Endothelial cell of umbilical vein (primary cell): ENCODE measurements at regions not wholly inside any gene's neighbourhood (a gene's known extent, or its start where the extent isn't known, plus 50 kb on each side); places are given as distances from the start of the nearest gene placed in this dataset.

Source experiments
- BruUV-seq: library from RNA; stranded (reverse); fragments of 400-500 nt; replicated peaks from 2 replicates; lab custom pipeline; 2021; lab: Mats Ljungman, UMichigan
- CTCF ChIA-PET: fragments of 300-600, 350-600 bp; sonication (Branson Sonifier 250); formaldehyde crosslinking; loops from one replicate; lab custom pipeline; 2021; ENCODE audit warnings: antibody characterized with exemption, inconsistent platforms; lab: Charles Lee
- POLR2A ChIA-PET: fragments of 300-600, 350-600 bp; sonication (Branson Sonifier 250); formaldehyde crosslinking; loops from one replicate; lab custom pipeline; 2021; ENCODE audit warnings: antibody characterized with exemption, inconsistent platforms; lab: Charles Lee
- DNase-seq: peaks from one replicate; pipeline ENCODE4 v3.0.0-alpha.2; 2011; ENCODE audit warnings: low read depth, low spot score
- FAIRE-seq: peaks from 2 replicates; lab custom pipeline; 2011; peaks lifted over from hg19 to GRCh38; lab: Jason Lieb, UNC
- H2AFZ ChIP-seq: 2 replicates; pipeline ENCODE4 v1.6.0; 2012; ENCODE audit warnings: low read depth, low read length, control low read depth, inconsistent platforms
- H3K27ac ChIP-seq: 2 replicates; pipeline ENCODE4 v1.5.1; 2011; ENCODE audit warnings: low read depth, mild to moderate bottlenecking, control low read depth, low read length, moderate library complexity; ENCODE audit not compliant: insufficient read depth
- H3K27me3 ChIP-seq, 2 experiments: 2 replicates each; pipeline versions ENCODE4 v1.6.0 to v1.6.1; 2011; ENCODE audit warnings: low read length in 2 of 2, mixed read lengths in 1 of 2; ENCODE audit not compliant: control insufficient read depth in 2 of 2, insufficient read depth in 2 of 2
- H3K36me3 ChIP-seq, 2 experiments: 2 replicates in 1 of 2; 3 replicates in 1 of 2; pipeline ENCODE4 v1.5.1; 2011; ENCODE audit warnings: low read length in 2 of 2, mild to moderate bottlenecking in 1 of 2, moderate library complexity in 1 of 2; ENCODE audit not compliant: control insufficient read depth in 2 of 2, insufficient read depth in 2 of 2; ENCODE audit errors: extremely low read depth in 1 of 2
- H3K4me1 ChIP-seq: 3 replicates; pipeline ENCODE4 v1.5.1; 2011; ENCODE audit warnings: mild to moderate bottlenecking, low read length; ENCODE audit not compliant: control insufficient read depth, insufficient read depth; ENCODE audit errors: extremely low read depth
- H3K4me2 ChIP-seq: 2 replicates; pipeline ENCODE4 v1.6.1; 2011; ENCODE audit warnings: low read length, control low read depth, mixed read lengths; ENCODE audit not compliant: insufficient read depth
- H3K4me3 ChIP-seq, 3 experiments: fragments of 200-600 bp in 1 of 3; sonication (generic), shearing (Covaris generic) in 1 of 3; replicated peaks in 1 of 3; 2 replicates each; pipeline ENCODE4 v1.5.1; 2011 to 2016; ENCODE audit warnings: control low read depth in 3 of 3, low read length in 3 of 3, mild to moderate bottlenecking in 2 of 3, inconsistent platforms in 1 of 3, low read depth in 1 of 3, moderate library complexity in 1 of 3; ENCODE audit not compliant: insufficient read depth in 1 of 3
- H3K79me2 ChIP-seq: 2 replicates; pipeline ENCODE4 v1.6.0; 2012; ENCODE audit warnings: low read length, inconsistent platforms; ENCODE audit not compliant: control insufficient read depth, insufficient read depth
- H3K9ac ChIP-seq: replicated peaks from 2 replicates; pipeline ENCODE3; 2011; ENCODE audit warnings: low read length, control low read depth; ENCODE audit not compliant: insufficient read depth; ENCODE audit errors: extremely low read depth
- H3K9me1 ChIP-seq: replicated peaks from 3 replicates; pipeline ENCODE4 v1.6.0; 2011; ENCODE audit warnings: mild to moderate bottlenecking, low read length; ENCODE audit not compliant: control insufficient read depth, insufficient read depth; ENCODE audit errors: extremely low read depth
- H3K9me3 ChIP-seq: replicated peaks from 2 replicates; pipeline ENCODE4 v1.5.1; 2012; ENCODE audit warnings: low read length, inconsistent platforms; ENCODE audit not compliant: control insufficient read depth, insufficient read depth
- H4K20me1 ChIP-seq: replicated peaks from 2 replicates; pipeline ENCODE3; 2011; ENCODE audit warnings: mild to moderate bottlenecking, low read length; ENCODE audit not compliant: control insufficient read depth, insufficient read depth; ENCODE audit errors: extremely low read depth
- EZH2 ChIP-seq: IDR thresholded peaks from 2 replicates; pipeline ENCODE4 v1.6.1; 2012; ENCODE audit warnings: borderline replicate concordance, low read depth, mild to moderate bottlenecking, moderate library complexity, low read length, inconsistent platforms; ENCODE audit not compliant: severe bottlenecking
- FOS ChIP-seq: IDR thresholded peaks from 2 replicates; pipeline ENCODE4 v1.6.1; 2011; ENCODE audit warnings: mild to moderate bottlenecking, low read length, moderate library complexity, borderline replicate concordance; ENCODE audit not compliant: insufficient read depth
- GATA2 ChIP-seq: IDR thresholded peaks from 2 replicates; pipeline ENCODE4 v1.7.0; 2011; ENCODE audit warnings: low read depth, mild to moderate bottlenecking, moderate library complexity, mixed read lengths, low read length; ENCODE audit not compliant: insufficient read length, insufficient read depth
- JUN ChIP-seq: IDR thresholded peaks from 2 replicates; pipeline ENCODE4 v1.6.1; 2011; ENCODE audit warnings: borderline replicate concordance, low read depth; ENCODE audit not compliant: insufficient read length, insufficient read depth
- MAX ChIP-seq: IDR thresholded peaks from 2 replicates; pipeline ENCODE4 v1.6.1; 2011; ENCODE audit not compliant: insufficient read depth, insufficient read length
- MYC ChIP-seq: IDR thresholded peaks from one replicate; pipeline ENCODE4 v1.6.1; 2011; ENCODE audit warnings: mild to moderate bottlenecking, low read depth, low read length
- POLR2A ChIP-seq: IDR thresholded peaks from 2 replicates; pipeline ENCODE4 v1.6.1; 2012; ENCODE audit warnings: low read depth, mild to moderate bottlenecking, control low read depth, low read length
- POLR2AphosphoS5 ChIP-seq: IDR thresholded peaks from 2 replicates; pipeline ENCODE4 v1.6.1; 2012; ENCODE audit warnings: low read depth, mild to moderate bottlenecking, control low read depth, low read length, moderate library complexity; ENCODE audit not compliant: insufficient read depth
- dilution Hi-C: fragments of 300-500 bp; cut with MboI; formaldehyde crosslinking; loops from one replicate; pipeline ENCODE4 v1.15.0; 2019; ENCODE audit warnings: low sequenced_read_pairs; ENCODE audit not compliant: extremely low pct_ligation_motif_present
- intact Hi-C: fragments of 100-400 bp; cut with micrococcal nuclease; formaldehyde crosslinking; loops from one replicate; pipeline ENCODE4 v1.10.0; 2022

- H4K20me1 ChIP-seq = no peaks in the 10 kb centered on the region
- no peaks in the 10 kb centered on the region for H3K4me1 ChIP-seq
- no peaks in the 10 kb centered on the region for H3K79me2 ChIP-seq
- peaks cover 0 to 4% of the 10 kb centered on the region in 2 experiments for H3K27me3 ChIP-seq
- ChIA-PET POLR2A (no interaction called here), CTCF (no interaction called here)
- dilution Hi-C loops (no loop called here), intact Hi-C loops (no loop called here)
- H3K9ac ChIP-seq = no peak overlapping the region
- no peak for DNase-seq
- H3K4me2 ChIP-seq = no peak overlapping the region
- no TSS peak for BruUV-seq
- H3K9me3 ChIP-seq = no peaks in the 10 kb centered on the region
- H3K4me3 ChIP-seq = no peak overlapping the region
- no peaks in the 10 kb centered on the region for H3K36me3 ChIP-seq
- FAIRE-seq = no peak
- no peak overlapping the region for H3K27ac ChIP-seq
- TF ChIP-seq POLR2AphosphoS5 (no peak), POLR2A (no peak), GATA2 (no peak), FOS (no peak), JUN (no peak), MYC (no peak)
- no peak overlapping the region for H2AFZ ChIP-seq
- H3K9me1 ChIP-seq = no peaks in the 10 kb centered on the region
These were observed 434.3 kb upstream of the TMTC1 start for GRCh38 chr12:30218073-30218472.

- Histone ChIP-seq H3K4me3 (no peak overlapping the region), H3K4me2 (no peak overlapping the region), H3K9ac (no peak overlapping the region), H3K9me1 (no peaks in the 10 kb centered on the region), H3K4me1 (no peaks in the 10 kb centered on the region), H4K20me1 (no peaks in the 10 kb centered on the region), H3K9me3 (no peaks in the 10 kb centered on the region), H3K27ac (no peak overlapping the region), H3K79me2 (no peaks in the 10 kb centered on the region), H2AFZ (no peak overlapping the region), H3K36me3 (no peaks in the 10 kb centered on the region), H3K27me3 (peaks cover 0 to 4% of the 10 kb centered on the region in 2 experiments)
- ChIA-PET POLR2A (no interaction called here), CTCF (no interaction called here)
- no TSS peak for BruUV-seq
- no peak for FAIRE-seq
- dilution Hi-C loops = no loop called here
- DNase-seq = no peak
- TF ChIP-seq EZH2 (no peak), JUN (no peak), MYC (no peak), MAX (no peak), GATA2 (no peak), POLR2A (no peak)
- intact Hi-C loops = no loop called here
These were observed 429.4 kb upstream of the TMTC1 start for GRCh38 chr12:30213166-30213565.
